OCI-LY1 (cell line): ENCODE measurements at regions not wholly inside any gene's neighbourhood (a gene's known extent, or its start where the extent isn't known, plus 50 kb on each side); places are given as distances from the start of the nearest gene placed in this dataset.

ENCODE experiments used
- H2AFZ ChIP-seq: fragments of 200-600 bp; sonication (generic), shearing (Covaris generic); 2 replicates; pipeline ENCODE4 v1.6.0; 2014; ENCODE audit warnings: antibody characterized with exemption, mild to moderate bottlenecking, low read length
- H3F3A ChIP-seq: fragments of 200-600 bp; sonication (generic), shearing (Covaris generic); 2 replicates; pipeline ENCODE4 v1.6.0; 2014; ENCODE audit warnings: mild to moderate bottlenecking, antibody characterized with exemption, low read length, moderate library complexity; ENCODE audit not compliant: insufficient read depth
- H3K27ac ChIP-seq: fragments of 200-600 bp; sonication (generic); 2 replicates; pipeline ENCODE4 v1.5.1; 2014; ENCODE audit warnings: low read length, mixed run types, mild to moderate bottlenecking, low read depth; ENCODE audit not compliant: poor library complexity, severe bottlenecking
- H3K27me3 ChIP-seq: fragments of 200-600 bp; sonication (generic); 2 replicates; pipeline ENCODE4 v1.6.0; 2014; ENCODE audit warnings: antibody characterized with exemption, mild to moderate bottlenecking, low read length, moderate library complexity; ENCODE audit not compliant: insufficient read depth
- H3K36me3 ChIP-seq: fragments of 200-600 bp; sonication (generic); 2 replicates; pipeline ENCODE4 v1.6.1; 2014; ENCODE audit warnings: mild to moderate bottlenecking, antibody characterized with exemption, low read length, moderate library complexity, mixed read lengths; ENCODE audit not compliant: insufficient read depth
- H3K4me1 ChIP-seq: fragments of 200-600 bp; sonication (generic); 2 replicates; pipeline ENCODE4 v1.5.1; 2014; ENCODE audit warnings: mild to moderate bottlenecking, low read length, moderate library complexity; ENCODE audit not compliant: insufficient read depth, severe bottlenecking
- H3K4me2 ChIP-seq: fragments of 200-600 bp; sonication (generic), shearing (Covaris generic); 2 replicates; pipeline ENCODE4 v1.6.1; 2014; ENCODE audit warnings: low read length
- H3K4me3 ChIP-seq: fragments of 200-600 bp; sonication (generic); 2 replicates; pipeline ENCODE4 v1.5.1; 2014; ENCODE audit warnings: low read length, low read depth, mild to moderate bottlenecking, mixed read lengths; ENCODE audit not compliant: poor library complexity, severe bottlenecking
- H3K79me2 ChIP-seq: fragments of 200-600 bp; shearing (Covaris generic); 2 replicates; pipeline ENCODE4 v1.6.1; 2016; ENCODE audit warnings: mixed run types, low read length, mixed read lengths; ENCODE audit not compliant: insufficient read depth
- H3K9ac ChIP-seq: fragments of 200-600 bp; sonication (generic), shearing (Covaris generic); 2 replicates; pipeline ENCODE4 v1.6.1; 2014; ENCODE audit warnings: mild to moderate bottlenecking, low read length, mixed read lengths
- H3K9me2 ChIP-seq: fragments of 200-600 bp; sonication (generic), shearing (Covaris generic); 2 replicates; pipeline ENCODE4 v1.6.1; 2014; ENCODE audit warnings: low read depth, mild to moderate bottlenecking, low read length, mixed read lengths
- H3K9me3 ChIP-seq: fragments of 200-600 bp; shearing (Covaris generic); 2 replicates; pipeline ENCODE4 v1.6.1; 2014; ENCODE audit warnings: low read length, mixed read lengths
- H4K20me1 ChIP-seq: fragments of 200-600 bp; sonication (generic), shearing (Covaris generic); 2 replicates; pipeline ENCODE4 v1.6.0; 2016; ENCODE audit warnings: mild to moderate bottlenecking, low read length; ENCODE audit not compliant: insufficient read depth
- CTCF ChIP-seq: fragments of 200-600 bp; sonication (generic), shearing (Covaris generic); IDR thresholded peaks from 2 replicates; pipeline ENCODE4 v1.5.1; 2017; ENCODE audit warnings: mild to moderate bottlenecking, antibody characterized with exemption, low read length, moderate library complexity, mixed read lengths
- EZH2 ChIP-seq: fragments of 200-600 bp; sonication (generic), shearing (Covaris generic); IDR thresholded peaks from 2 replicates; pipeline ENCODE4 v1.8.0; 2017; ENCODE audit warnings: borderline replicate concordance, mixed run types, mild to moderate bottlenecking, antibody characterized with exemption, low read length, moderate library complexity, mixed read lengths

GRCh38 chr9:12266758-12267157, 426.4 kb upstream of the TYRP1 start:
- H3K9me2 ChIP-seq, result no peaks in the 10 kb centered on the region
- H3K9me3 ChIP-seq, result no peaks in the 10 kb centered on the region
- no peaks in the 10 kb centered on the region for H3K27me3 ChIP-seq
- no peak overlapping the region for H3K4me2 ChIP-seq
- no peaks in the 10 kb centered on the region for H4K20me1 ChIP-seq
- no peaks in the 10 kb centered on the region for H3F3A ChIP-seq
- TF ChIP-seq EZH2 (no peak), CTCF (no peak)
- H3K9ac ChIP-seq, result no peak overlapping the region
- no peaks in the 10 kb centered on the region for H3K36me3 ChIP-seq
- no peaks in the 10 kb centered on the region for H3K4me1 ChIP-seq
- no peak overlapping the region for H3K4me3 ChIP-seq
- H3K79me2 ChIP-seq, result no peaks in the 10 kb centered on the region
- no peak overlapping the region for H3K27ac ChIP-seq
- H2AFZ ChIP-seq, result no peak overlapping the region

DNA sequence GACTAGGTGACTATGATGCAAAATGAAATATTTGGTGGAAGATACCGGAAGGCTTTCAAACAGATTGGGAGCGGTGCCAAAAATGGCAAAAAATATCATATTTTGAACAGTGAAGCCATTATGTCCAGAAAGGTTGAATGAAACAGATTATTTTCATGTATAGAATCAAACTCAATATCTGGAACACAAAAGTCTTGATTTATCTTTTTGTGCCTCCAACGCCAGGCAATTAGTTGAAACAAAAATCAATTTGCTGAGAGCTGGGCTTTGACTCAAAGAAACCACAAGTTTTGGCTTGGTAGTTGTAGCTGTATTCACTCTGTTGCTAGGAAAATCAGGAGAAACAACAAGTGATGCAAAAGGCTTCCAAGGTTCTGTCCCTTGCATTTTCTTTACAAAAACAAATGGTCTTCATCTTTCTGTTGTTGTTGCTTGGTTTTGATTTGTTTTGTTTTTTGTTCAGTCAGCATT, 421.7 kb upstream of the TYRP1 start:
- no peaks in the 10 kb centered on the region for H3K27me3 ChIP-seq
- H3F3A ChIP-seq, result no peaks in the 10 kb centered on the region
- no peak overlapping the region for H3K4me3 ChIP-seq
- no peaks in the 10 kb centered on the region for H3K9me3 ChIP-seq
- H3K27ac ChIP-seq, result no peak overlapping the region
- no peak overlapping the region for H3K4me2 ChIP-seq
- H4K20me1 ChIP-seq, result no peaks in the 10 kb centered on the region
- no peak overlapping the region for H2AFZ ChIP-seq
- H3K36me3 ChIP-seq, result no peaks in the 10 kb centered on the region
- no peaks in the 10 kb centered on the region for H3K9me2 ChIP-seq
- no peaks in the 10 kb centered on the region for H3K4me1 ChIP-seq
- H3K79me2 ChIP-seq, result no peaks in the 10 kb centered on the region
- no peak overlapping the region for H3K9ac ChIP-seq
- no peak for TF ChIP-seq EZH2
- TF ChIP-seq CTCF, result no peak

DNA sequence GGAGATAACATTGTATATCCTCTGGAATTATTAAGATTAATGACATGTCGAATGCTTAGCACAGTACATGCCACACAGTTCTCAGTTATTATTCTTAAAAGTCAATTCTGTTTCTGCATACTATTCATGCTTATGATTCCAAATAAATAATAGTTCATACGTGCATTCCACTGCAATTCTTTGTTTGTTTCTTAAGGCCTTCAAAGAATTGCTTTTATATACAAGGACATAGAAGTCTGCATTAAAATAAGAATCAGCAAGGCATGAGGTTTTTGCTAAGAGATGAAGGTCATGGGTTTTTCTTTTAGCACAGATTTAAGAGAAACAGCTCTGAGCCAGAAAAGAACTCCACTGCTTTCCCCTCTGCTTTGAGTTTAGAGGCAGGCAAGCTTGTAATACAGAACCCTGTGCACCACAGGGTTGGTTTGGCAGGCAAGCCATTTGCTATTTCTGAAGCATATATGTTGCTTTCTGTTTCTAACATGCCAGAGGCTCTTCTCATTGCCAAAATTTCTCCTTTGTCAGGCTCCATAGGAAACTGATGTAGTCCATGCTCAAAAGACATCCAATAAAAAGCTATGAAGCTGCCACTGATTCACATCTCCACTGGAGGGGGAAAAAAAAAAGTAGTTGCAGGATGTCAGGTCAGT, 420.6 kb upstream of the TYRP1 start:
- Histone ChIP-seq H3K27me3 (no peaks in the 10 kb centered on the region), H3K4me3 (no peak overlapping the region), H2AFZ (no peak overlapping the region), H3K27ac (no peak overlapping the region), H3K79me2 (no peaks in the 10 kb centered on the region), H3K4me2 (no peak overlapping the region), H4K20me1 (no peaks in the 10 kb centered on the region), H3K36me3 (no peaks in the 10 kb centered on the region), H3K9me2 (no peaks in the 10 kb centered on the region), H3K9ac (no peak overlapping the region), H3F3A (no peaks in the 10 kb centered on the region), H3K9me3 (no peaks in the 10 kb centered on the region), H3K4me1 (no peaks in the 10 kb centered on the region)
- no peak for TF ChIP-seq CTCF
- no peak for TF ChIP-seq EZH2
